ENCODE measurements at regions not wholly inside any gene's neighbourhood (a gene's known extent, or its start where the extent isn't known, plus 50 kb on each side); places are given as distances from the start of the nearest gene placed in this dataset.
"Not testable (repeated sequence)": the region's sequence is repeated elsewhere in the genome, so short reads cannot be mapped to it uniquely, and the experiment has no call there.

DNA sequence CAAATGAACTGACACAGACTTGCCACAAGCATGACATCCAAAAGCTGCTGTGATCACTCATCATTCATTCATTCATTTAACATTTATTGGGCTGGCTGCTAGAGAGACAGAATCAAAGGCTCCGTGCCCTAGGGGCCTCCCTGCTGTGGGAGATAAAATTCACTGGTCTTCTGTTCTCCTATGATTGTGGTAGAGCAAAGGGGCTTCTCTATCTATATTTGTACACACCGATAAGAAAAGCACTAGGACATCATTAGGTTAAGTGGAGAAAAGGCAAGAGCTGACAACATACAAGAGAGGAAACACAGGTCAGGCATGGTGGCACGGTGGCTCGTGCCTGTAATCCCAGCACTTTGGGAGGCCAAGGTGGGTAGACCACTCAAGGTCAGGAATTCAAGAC lies 847.0 kb downstream of the TYW1 start:
- no peak for DNase-seq (ENCODE audit: low spot score)

DNA sequence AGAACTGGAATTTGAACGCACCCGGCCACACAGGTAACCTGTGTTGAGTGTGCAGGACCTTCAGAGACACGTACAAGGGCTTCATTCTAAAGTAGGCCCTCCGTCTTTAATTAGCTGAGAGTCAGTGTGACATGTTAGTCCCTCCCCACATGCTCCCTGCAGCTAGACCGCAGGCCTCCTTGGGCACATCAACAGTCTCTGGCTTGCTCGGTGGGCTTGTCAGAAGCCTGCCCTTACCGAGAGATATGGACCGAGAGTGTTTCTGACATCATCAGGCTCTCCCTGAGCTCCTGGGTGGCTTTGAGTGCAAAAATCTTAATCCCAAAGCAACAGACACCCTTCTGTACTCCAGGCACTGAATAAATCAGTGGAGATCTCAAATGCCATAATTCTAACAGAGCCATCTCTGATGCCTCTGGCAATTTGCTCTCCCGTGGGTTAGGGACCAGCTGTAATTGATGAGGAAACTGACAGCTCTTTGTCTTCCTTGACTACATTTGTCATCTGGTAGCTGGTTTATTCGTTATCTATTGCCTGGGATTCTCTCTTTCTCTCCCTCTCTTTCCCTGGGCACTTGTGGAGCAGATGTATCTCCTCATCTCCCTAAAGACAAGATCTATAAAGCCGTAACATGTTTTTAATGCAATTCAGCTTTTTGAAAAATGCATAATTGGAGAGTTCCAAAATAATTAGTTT lies 850.6 kb downstream of the TYW1 start:
- DNase-seq (ENCODE audit: low spot score): no peak

- DNase-seq (ENCODE audit: low spot score): no peak
These were observed 857.9 kb downstream of the TYW1 start for GRCh38 chr7:67854221-67855178.

DNA sequence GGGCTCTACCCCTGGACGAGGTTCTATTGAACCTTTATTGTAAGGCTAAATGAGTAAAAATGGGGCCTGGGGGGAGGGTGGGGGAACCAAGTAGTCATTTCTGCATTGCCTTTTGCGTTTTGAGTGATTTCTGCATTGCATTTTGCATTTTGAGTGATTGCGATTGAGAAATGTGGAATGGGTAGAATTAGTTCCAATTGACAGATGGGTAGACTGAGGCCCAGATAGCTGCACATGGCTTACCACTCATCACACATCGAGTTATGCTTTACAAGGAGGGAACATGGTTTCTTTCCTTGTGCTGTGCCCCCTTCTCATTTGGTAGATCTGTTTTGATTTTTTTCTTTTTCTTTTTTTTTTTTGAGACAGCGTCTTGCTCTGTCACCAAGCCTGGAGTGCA lies 858.7 kb downstream of the TYW1 start:
- no peak for DNase-seq (ENCODE audit: low spot score)

- no peak for DNase-seq (ENCODE audit: low spot score)
These were observed 859.4 kb downstream of the TYW1 start for GRCh38 chr7:67856046-67856445.

DNA sequence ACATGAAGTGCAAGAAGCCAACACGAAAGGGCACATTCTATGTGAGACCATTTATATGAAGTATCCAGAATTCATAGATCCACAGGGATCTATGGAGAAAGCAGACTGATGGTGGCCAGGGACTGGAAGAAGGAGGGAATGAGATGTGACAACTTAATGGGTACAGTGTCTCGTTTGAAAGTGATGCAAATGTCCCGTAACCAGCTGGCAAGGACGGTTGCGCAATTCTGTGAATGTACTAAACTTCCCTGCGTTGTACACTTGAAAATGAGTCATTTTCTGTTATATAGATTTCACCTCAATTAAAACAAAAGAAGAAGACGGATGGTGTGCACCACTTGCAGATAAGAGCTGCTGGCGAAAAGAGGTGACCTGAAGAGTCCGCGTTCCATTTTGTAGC lies 861.1 kb downstream of the TYW1 start:
- DNase-seq (ENCODE audit: low spot score): no peak

- DNase-seq (ENCODE audit: low spot score): no peak
These were observed 862.3 kb downstream of the TYW1 start for GRCh38 chr7:67858931-67859330.

DNA sequence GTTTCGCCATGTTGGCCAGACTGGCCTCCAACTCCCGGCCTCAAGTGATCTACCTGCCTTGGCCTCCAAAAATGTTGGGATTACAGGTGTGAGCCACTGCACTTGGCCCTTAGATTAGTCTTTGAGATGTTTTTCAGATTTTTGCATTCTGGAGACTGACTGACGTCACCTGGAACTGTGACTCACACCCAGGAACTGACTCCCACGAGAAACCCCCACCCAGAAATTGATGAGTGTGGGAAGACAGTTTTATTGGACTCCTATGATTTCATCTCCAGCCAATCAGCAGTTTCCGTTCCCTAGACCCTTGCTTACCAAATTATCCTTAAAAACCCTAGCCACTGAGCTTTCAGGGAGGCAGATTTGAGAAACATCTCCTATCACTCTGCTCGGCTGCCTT lies 867.3 kb downstream of the TYW1 start:
- no peak for DNase-seq (ENCODE audit: low spot score)

DNA sequence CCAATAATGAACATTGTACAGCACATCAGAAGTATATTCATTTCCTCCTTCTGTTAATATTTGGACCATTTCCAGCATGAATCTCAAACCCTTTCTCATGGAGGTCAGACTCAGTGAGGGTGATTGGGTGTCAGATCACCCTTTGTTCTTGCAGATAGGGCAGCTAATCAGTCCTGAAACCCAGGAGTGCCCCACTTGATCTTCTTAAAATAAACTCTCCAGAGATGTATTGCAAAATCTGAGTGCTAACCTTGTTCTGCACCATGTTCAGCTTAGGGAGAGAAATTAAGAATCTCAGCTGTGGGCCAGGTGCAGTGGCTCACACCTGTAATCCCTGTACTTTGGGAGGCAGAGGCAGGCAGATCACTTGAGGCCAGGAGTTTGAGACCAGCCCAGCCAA lies 869.4 kb downstream of the TYW1 start:
- DNase-seq (ENCODE audit: low spot score): no peak

DNA sequence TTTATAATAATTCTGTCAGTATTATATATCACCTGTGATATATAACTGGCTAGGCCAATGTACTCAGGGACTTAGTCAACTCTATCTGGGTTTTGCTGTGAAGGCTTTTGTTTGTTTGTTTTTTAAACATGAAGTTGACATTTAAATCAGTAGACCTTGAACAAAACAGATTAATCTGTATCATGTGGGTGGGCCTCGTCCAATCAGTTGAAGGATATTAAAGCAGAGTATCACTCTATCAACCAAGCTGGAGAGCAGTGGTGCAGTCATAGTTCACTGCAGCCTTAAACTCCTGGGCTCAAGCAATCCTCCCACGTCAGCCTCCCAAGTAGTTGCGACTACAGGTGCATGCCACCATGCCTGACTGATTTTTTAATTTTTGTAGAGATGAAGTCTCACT lies 870.2 kb downstream of the TYW1 start:
- DNase-seq (ENCODE audit: low spot score): no peak

DNA sequence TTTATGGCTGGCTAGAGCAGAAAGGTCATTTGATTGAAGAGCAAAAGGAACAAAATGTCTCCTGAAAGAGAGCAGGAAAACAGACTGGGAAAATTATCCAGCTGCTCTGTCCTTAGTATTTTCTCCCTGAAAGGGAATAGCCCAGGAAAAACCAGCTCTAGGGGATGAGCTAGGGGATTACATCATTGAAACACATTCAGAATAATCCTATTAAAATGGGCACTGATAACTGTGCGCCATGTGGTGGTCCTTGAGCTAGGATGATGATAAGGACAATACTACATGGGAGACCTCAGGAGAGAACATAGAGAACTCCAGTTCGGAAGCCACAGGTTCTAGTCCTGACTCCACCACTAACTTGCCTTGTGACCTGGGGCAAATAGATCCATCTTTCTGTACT lies 873.8 kb downstream of the TYW1 start:
- no peak for DNase-seq (ENCODE audit: low spot score)

DNA sequence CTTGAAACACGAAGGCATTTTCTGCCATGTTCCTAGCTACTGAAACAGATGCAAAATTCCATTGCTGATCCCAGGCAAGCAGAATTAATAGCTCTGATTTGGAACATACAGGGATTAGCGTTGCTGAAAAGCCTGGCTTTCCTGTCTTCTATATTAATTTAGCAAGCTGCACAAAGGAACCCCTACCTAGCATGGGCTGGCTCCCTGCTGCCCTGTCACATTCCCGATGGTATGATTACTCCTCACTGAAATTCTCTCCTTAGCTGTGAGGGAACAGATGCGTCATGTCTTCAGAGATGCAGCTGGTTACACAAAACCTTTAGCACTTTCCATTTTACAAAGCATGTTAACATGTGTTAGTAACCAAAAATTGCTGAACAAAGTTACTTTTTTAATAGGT lies 878.9 kb downstream of the TYW1 start:
- DNase-seq (ENCODE audit: low spot score): no peak

GRCh38 chr7:67878808-67879207 lies 882.2 kb downstream of the TYW1 start:
- no peak for DNase-seq (ENCODE audit: low spot score)

DNA sequence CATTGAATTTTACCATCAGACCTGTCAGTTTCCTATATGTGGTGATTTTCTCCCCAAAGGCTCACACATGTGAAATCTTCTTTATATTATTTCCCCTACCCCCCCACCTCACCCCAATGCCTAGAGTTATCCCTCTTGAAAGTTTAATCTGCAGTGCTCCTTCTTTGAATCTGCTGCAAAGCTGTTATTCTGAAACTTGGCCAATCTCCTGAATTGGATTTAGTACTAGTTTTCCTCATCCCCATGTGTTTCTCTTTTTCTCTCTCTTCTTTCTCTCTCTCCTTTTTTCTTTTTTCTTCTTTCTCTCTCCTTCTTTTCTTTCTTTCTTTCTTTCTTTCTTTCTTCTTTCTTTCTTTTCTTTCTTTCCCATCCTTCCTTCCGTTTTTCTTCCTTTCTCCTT lies 886.2 kb downstream of the TYW1 start:
- no peak for DNase-seq (ENCODE audit: low spot score)

- DNase-seq (ENCODE audit: low spot score): no peak
These were observed 893.7 kb downstream of the TYW1 start for GRCh38 chr7:67890316-67890715.

GRCh38 chr7:67894746-67895145 lies 898.1 kb downstream of the TYW1 start:
- DNase-seq (ENCODE audit: low spot score): no peak

GRCh38 chr7:67896721-67897120 lies 900.1 kb downstream of the TYW1 start:
- no peak for DNase-seq (ENCODE audit: low spot score)

DNA sequence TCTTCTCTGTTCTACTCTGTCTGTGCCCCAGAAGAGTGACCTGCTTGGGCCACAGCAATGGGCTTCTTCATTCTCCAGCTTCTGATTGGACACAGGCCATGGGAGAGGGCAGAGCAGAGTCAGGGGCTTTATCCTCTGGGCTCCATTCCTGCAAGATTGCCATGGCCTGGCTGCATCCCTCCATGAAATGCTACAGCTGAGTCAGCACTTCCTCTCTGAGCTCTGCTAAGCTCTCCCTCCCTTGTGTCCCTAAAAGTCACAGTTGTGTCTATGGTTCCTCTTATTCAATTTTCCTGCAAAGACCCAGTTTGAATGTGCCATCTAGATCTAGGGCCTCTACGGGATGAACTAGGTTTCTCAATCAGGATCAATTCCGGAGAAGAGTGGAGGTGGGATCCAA lies 903.8 kb downstream of the TYW1 start:
- DNase-seq (ENCODE audit: low spot score): no peak

GRCh38 chr7:67901808-67902480 lies 905.3 kb downstream of the TYW1 start:
- no peak for DNase-seq (ENCODE audit: low spot score)

DNA sequence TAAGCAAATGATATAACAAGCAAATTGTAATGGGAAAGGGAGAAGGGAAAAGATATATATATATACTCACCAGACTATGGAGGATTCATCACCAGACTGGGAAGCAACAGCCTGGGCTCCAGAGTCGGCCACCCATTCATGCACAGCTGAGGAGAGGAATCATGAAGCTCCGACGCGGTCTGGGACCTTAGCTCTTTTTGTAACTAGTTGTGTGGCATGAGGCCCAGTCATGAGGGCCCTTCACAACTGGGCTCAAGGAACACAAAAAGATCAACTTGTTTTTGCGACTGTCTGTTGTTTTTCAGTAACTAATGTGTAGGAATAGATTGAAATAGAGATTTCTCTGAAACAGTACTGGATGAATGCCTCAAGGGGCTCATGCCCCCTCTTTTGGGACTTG lies 911.2 kb downstream of the TYW1 start:
- no peak for DNase-seq (ENCODE audit: low spot score)

DNA sequence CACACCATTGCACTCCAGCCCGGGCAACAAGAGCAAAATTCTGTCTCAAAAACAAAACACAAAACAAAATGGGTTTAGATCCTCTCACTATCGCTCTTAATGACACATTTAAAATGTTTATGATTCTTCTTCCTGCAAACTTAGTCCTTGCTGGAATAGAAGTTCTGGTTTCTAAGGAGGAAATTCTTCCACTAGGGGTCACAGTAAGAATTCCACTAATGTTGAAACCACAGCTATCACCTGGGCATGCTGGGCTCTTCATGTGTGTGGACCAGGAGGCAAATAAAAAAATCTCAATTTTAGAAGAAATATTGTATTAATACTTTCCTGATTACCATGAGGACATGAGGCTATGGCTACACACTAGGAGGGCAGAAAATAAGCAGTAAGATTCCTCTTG lies 915.8 kb downstream of the TYW1 start:
- DNase-seq (ENCODE audit: low spot score): no peak

- no peak for DNase-seq (ENCODE audit: low spot score)
These were observed 917.0 kb downstream of the TYW1 start for GRCh38 chr7:67913604-67914003.

- DNase-seq (ENCODE audit: low spot score): not testable (repeated sequence)
These were observed 919.5 kb downstream of the TYW1 start for GRCh38 chr7:67916111-67916510.

Data from germinal center (tissue), 1 donor.